ENCODE measurements at regions not wholly inside any gene's neighbourhood (a gene's known extent, or its start where the extent isn't known, plus 50 kb on each side); places are given as distances from the start of the nearest gene placed in this dataset.

DNA sequence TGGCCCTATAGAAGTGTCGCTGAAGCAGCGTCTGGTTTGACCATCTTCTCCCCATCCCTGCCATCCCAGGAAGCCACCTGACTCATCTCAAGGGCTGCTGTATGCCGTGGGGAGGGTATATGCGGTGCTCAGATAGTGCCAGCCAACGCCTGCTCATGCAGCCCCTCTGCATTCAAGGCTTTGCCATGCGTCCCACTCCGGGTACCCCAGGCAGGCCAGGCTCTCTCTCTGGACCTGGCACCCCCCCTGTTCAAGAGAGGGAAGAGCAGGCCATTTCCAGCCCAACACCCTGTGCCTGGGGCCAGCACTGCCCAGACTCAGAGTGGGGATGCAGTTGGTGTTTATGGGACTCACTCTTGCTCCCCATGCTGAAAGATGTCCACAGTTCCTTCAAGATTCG, 130.0 kb downstream of the GLI2 start (continued):
- TF ChIP-seq RAD21 (IDR thresholded peaks at IDR 0.05; ENCODE audit: insufficient read depth, low read depth, low read length) (no peak), NFYB (IDR thresholded peaks at IDR 0.05; ENCODE audit: insufficient read depth, low read depth, low read length) (no peak), WRNIP1 (IDR thresholded peaks at IDR 0.05; ENCODE audit: borderline replicate concordance, low read depth, low read length) (no peak), CEBPB (IDR thresholded peaks at IDR 0.05; ENCODE audit: borderline replicate concordance in 1 of 2, low read depth in 2 of 2, low read length in 2 of 2) (no peak)

DNA sequence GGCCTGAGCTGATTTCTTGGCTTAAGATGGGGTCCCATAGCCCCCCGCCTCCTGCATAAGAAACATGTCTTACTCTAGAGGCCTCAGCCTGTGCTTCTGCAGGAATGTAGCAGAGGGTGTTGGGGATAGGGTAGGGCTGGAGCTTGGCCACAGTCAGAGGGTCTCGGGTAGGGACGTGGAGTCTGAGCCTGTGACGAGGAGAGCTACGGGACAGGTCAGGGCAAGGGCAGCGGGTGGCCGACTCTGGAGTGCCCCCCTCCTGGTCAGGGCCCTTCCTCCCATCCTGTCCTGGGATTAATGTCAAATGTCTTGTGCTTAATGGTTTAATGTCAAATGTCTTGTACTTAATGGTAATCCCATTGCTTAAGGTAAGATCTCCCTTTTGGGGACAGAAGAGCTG, 130.4 kb downstream of the GLI2 start:
- peaks cover 5 to 6% of the 10 kb centered on the region in 2 experiments; a peak in 3 of 4 replicates for H3K27me3 ChIP-seq (replicated peaks in 1 of 2; ENCODE audit: control insufficient read depth in 2 of 2, insufficient read depth in 2 of 2, low read length in 1 of 2)
- H3K79me2 ChIP-seq (ENCODE audit: control insufficient read depth, insufficient read depth, low read length): no peaks in the 10 kb centered on the region
- H3K27ac ChIP-seq (ENCODE audit: control insufficient read depth, insufficient read depth): no peak overlapping the region
- in situ Hi-C loops (cut with MboI) (no loop called here), intact Hi-C loops (cut with micrococcal nuclease; ENCODE audit: unreplicated experiment) (no loop called here)
- POLR2A ChIA-PET: no interaction called here
- H3K4me2 ChIP-seq (ENCODE audit: control insufficient read depth, insufficient read depth): no peak overlapping the region
- BruUV-seq (replicated peaks): no TSS peak
- WGBS (ENCODE audit: insufficient coverage, insufficient replicate concordance, low lambda C conversion rate, missing lambda C conversion rate): 24% methylated on average over 7 of the region's 7 CpGs
- H3K36me3 ChIP-seq (ENCODE audit: control insufficient read depth in 2 of 2, insufficient read depth in 2 of 2, low read length in 1 of 2): no peaks in the 10 kb centered on the region
- H3K9me3 ChIP-seq (replicated peaks; ENCODE audit: control insufficient read depth, insufficient read depth, low read length): no peaks in the 10 kb centered on the region
- ATAC-seq: no peak
- no peaks in the 10 kb centered on the region for H3K4me1 ChIP-seq (ENCODE audit: control insufficient read depth, insufficient read depth, low read length)
- DNase-seq (ENCODE audit: low read depth, low spot score): no peak
- CTCF ChIA-PET: interaction anchor here (1.4 kb wide), 1 partner anchor 179 kb away, joined by 3 read pairs; no protein-coding TSS in a partner anchor
- RAD21 ChIA-PET (ENCODE audit: unreplicated experiment): no interaction called here
- H3K4me3 ChIP-seq: no peak overlapping the region
- H4K20me1 ChIP-seq (ENCODE audit: control insufficient read depth, insufficient read depth): no peaks in the 10 kb centered on the region
- SMC1A ChIA-PET (ENCODE audit: uncharacterized antibody, unreplicated experiment): no interaction called here
- no peak overlapping the region for H2AFZ ChIP-seq (ENCODE audit: control insufficient read depth, low read depth, low read length)
- H3K9ac ChIP-seq (ENCODE audit: control insufficient read depth, insufficient read depth, low read length): no peak overlapping the region
- TF ChIP-seq PAX8 (IDR thresholded peaks at IDR 0.05) (no peak), SRF (IDR thresholded peaks at IDR 0.05; ENCODE audit: low read depth in 2 of 2, low read length in 2 of 2) (no peak), ZNF274 (IDR thresholded peaks at IDR 0.05; ENCODE audit: insufficient read depth, insufficient read length) (no peak), MYC (IDR thresholded peaks at IDR 0.05; ENCODE audit: insufficient read depth, insufficient read length, insufficient replicate concordance, low read length, severe bottlenecking) (no peak), KLF5 (IDR thresholded peaks at IDR 0.05; ENCODE audit: partially characterized antibody) (no peak), IRF4 (IDR thresholded peaks at IDR 0.05; ENCODE audit: low read depth, low read length) (no peak), TCF12 (IDR thresholded peaks at IDR 0.05; ENCODE audit: low read depth, low read length) (no peak), SUPT20H (IDR thresholded peaks at IDR 0.05; ENCODE audit: borderline replicate concordance, control insufficient read depth, low read depth, low read length) (no peak), ASH2L (IDR thresholded peaks at IDR 0.05; ENCODE audit: borderline replicate concordance, low read depth) (no peak)
- TF ChIP-seq, protein P1, sequence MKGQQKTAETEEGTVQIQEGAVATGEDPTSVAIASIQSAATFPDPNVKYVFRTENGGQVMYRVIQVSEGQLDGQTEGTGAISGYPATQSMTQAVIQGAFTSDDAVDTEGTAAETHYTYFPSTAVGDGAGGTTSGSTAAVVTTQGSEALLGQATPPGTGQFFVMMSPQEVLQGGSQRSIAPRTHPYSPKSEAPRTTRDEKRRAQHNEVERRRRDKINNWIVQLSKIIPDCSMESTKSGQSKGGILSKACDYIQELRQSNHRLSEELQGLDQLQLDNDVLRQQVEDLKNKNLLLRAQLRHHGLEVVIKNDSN (IDR thresholded peaks at IDR 0.05; ENCODE audit: borderline replicate concordance, extremely low read length, insufficient read depth, low read depth, low read length): no peak
- TF ChIP-seq, protein P2, sequence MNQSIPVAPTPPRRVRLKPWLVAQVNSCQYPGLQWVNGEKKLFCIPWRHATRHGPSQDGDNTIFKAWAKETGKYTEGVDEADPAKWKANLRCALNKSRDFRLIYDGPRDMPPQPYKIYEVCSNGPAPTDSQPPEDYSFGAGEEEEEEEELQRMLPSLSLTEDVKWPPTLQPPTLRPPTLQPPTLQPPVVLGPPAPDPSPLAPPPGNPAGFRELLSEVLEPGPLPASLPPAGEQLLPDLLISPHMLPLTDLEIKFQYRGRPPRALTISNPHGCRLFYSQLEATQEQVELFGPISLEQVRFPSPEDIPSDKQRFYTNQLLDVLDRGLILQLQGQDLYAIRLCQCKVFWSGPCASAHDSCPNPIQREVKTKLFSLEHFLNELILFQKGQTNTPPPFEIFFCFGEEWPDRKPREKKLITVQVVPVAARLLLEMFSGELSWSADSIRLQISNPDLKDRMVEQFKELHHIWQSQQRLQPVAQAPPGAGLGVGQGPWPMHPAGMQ (IDR thresholded peaks at IDR 0.05; ENCODE audit: borderline replicate concordance): no peak
- FAIRE-seq: no peak
